PFSK-1 (cell line): ENCODE measurements at regions not wholly inside any gene's neighbourhood (a gene's known extent, or its start where the extent isn't known, plus 50 kb on each side); places are given as distances from the start of the nearest gene placed in this dataset.

Experiments
- POLR2AphosphoS5 ChIP-seq: IDR thresholded peaks from 2 replicates; pipeline ENCODE4 v1.6.1; 2012; ENCODE audit warnings: low read depth, mild to moderate bottlenecking, control low read depth, low read length, moderate library complexity
- SIN3A ChIP-seq: IDR thresholded peaks from 2 replicates; pipeline ENCODE4 v1.6.1; 2012; ENCODE audit warnings: mild to moderate bottlenecking, low read length, moderate library complexity, borderline replicate concordance; ENCODE audit not compliant: insufficient read depth
- TAF1 ChIP-seq: IDR thresholded peaks from 2 replicates; pipeline ENCODE4 v1.6.1; 2012; ENCODE audit warnings: low read length, control low read depth, borderline replicate concordance; ENCODE audit not compliant: insufficient read depth

DNA sequence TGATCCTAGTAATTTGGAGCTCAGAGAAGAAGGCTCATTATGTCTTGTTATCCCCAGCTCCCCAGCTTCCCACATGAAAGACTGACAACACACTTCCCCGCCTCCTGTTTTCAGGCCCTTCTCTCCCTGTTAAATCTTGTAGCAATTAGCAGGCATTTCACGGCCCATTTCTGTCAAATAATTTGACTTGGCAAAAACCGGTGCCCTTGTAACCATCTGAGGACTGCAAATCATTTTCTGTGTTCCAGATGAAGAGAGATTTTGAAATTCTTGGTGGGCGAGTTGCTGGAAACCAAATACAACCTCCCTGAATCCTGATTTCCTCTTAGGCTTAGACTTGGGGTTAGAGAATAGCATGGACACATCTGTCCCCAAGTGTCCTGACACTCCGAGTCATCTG lies 109.7 kb downstream of the MSX2 start:
- no peak for TF ChIP-seq POLR2AphosphoS5
- TF ChIP-seq TAF1: no peak
- TF ChIP-seq SIN3A: no peak
